ENCODE measurements at regions not wholly inside any gene's neighbourhood (a gene's known extent, or its start where the extent isn't known, plus 50 kb on each side); places are given as distances from the start of the nearest gene placed in this dataset.

- Histone ChIP-seq H3K4me2 (ENCODE audit: low read depth, low read length) (no peak overlapping the region), H3K4me1 (ENCODE audit: insufficient read depth, low read length) (no peaks in the 10 kb centered on the region), H3K36me3 (replicated peaks in 1 of 2; ENCODE audit: control insufficient read depth in 1 of 2, insufficient read depth in 2 of 2, low read length in 2 of 2) (no peaks in the 10 kb centered on the region), H3K79me2 (ENCODE audit: insufficient read depth, low read length) (no peaks in the 10 kb centered on the region), H3K4me3 (replicated peaks in 1 of 3; ENCODE audit: insufficient read depth in 1 of 3, low read depth in 2 of 3, low read length in 3 of 3) (no peak overlapping the region), H2AFZ (ENCODE audit: low read length) (no peak overlapping the region), H4K20me1 (ENCODE audit: insufficient read depth, low read length) (no peaks in the 10 kb centered on the region), H3K27me3 (ENCODE audit: control insufficient read depth in 1 of 2, insufficient read depth in 2 of 2, low read length in 2 of 2) (no peaks in the 10 kb centered on the region), H3K27ac (ENCODE audit: extremely low read length, insufficient read depth, low read length) (no peak overlapping the region), H3K9me3 (ENCODE audit: low read length) (peaks cover 93% of the 10 kb centered on the region), H3K9ac (ENCODE audit: insufficient read depth, low read depth, low read length) (no peak overlapping the region)
- FAIRE-seq (no peak), DNase-seq (ENCODE audit: low spot score) (no peak), ATAC-seq (no peak)
- TF ChIP-seq MBD4 (IDR thresholded peaks at IDR 0.05; ENCODE audit: borderline replicate concordance, low read length) (no peak), ZNF577 (CRISPR knock-in tag; IDR thresholded peaks at IDR 0.05; ENCODE audit: borderline replicate concordance, low read depth) (no peak), HMG20A (CRISPR knock-in tag; IDR thresholded peaks at IDR 0.05; ENCODE audit: borderline replicate concordance) (no peak), NBN (conservative IDR thresholded peaks at IDR 0.05) (no peak), SRF (IDR thresholded peaks at IDR 0.05; ENCODE audit: low read depth, low read length) (no peak), MAFF (IDR thresholded peaks at IDR 0.05; ENCODE audit: low read depth, low read length) (no peak)
- TF ChIP-seq, protein P1, sequence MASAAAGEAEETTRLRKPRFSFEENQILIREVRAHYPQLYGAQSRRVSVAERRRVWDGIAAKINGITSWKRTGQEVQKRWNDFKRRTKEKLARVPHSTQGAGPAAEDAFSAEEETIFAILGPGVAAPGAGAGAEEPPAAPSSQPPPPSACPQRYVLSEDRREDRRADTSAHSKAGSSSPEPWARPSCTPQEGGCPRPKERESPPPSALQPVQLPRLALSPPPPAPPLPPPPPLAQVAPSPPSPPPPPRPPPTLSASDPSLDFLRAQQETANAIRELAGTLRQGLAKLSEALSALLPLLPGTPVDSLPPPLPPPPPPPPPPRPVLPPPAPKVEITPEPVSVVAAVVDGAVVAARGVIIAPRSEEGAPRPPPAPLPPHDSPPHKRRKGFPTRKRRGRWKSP (CRISPR knock-in tag; IDR thresholded peaks at IDR 0.05): no peak
- TF ChIP-seq, protein P2, sequence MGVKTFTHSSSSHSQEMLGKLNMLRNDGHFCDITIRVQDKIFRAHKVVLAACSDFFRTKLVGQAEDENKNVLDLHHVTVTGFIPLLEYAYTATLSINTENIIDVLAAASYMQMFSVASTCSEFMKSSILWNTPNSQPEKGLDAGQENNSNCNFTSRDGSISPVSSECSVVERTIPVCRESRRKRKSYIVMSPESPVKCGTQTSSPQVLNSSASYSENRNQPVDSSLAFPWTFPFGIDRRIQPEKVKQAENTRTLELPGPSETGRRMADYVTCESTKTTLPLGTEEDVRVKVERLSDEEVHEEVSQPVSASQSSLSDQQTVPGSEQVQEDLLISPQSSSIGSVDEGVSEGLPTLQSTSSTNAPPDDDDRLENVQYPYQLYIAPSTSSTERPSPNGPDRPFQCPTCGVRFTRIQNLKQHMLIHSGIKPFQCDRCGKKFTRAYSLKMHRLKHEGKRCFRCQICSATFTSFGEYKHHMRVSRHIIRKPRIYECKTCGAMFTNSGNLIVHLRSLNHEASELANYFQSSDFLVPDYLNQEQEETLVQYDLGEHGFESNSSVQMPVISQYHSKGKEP (CRISPR knock-in tag; IDR thresholded peaks at IDR 0.05): no peak
- TF ChIP-seq, protein P3, sequence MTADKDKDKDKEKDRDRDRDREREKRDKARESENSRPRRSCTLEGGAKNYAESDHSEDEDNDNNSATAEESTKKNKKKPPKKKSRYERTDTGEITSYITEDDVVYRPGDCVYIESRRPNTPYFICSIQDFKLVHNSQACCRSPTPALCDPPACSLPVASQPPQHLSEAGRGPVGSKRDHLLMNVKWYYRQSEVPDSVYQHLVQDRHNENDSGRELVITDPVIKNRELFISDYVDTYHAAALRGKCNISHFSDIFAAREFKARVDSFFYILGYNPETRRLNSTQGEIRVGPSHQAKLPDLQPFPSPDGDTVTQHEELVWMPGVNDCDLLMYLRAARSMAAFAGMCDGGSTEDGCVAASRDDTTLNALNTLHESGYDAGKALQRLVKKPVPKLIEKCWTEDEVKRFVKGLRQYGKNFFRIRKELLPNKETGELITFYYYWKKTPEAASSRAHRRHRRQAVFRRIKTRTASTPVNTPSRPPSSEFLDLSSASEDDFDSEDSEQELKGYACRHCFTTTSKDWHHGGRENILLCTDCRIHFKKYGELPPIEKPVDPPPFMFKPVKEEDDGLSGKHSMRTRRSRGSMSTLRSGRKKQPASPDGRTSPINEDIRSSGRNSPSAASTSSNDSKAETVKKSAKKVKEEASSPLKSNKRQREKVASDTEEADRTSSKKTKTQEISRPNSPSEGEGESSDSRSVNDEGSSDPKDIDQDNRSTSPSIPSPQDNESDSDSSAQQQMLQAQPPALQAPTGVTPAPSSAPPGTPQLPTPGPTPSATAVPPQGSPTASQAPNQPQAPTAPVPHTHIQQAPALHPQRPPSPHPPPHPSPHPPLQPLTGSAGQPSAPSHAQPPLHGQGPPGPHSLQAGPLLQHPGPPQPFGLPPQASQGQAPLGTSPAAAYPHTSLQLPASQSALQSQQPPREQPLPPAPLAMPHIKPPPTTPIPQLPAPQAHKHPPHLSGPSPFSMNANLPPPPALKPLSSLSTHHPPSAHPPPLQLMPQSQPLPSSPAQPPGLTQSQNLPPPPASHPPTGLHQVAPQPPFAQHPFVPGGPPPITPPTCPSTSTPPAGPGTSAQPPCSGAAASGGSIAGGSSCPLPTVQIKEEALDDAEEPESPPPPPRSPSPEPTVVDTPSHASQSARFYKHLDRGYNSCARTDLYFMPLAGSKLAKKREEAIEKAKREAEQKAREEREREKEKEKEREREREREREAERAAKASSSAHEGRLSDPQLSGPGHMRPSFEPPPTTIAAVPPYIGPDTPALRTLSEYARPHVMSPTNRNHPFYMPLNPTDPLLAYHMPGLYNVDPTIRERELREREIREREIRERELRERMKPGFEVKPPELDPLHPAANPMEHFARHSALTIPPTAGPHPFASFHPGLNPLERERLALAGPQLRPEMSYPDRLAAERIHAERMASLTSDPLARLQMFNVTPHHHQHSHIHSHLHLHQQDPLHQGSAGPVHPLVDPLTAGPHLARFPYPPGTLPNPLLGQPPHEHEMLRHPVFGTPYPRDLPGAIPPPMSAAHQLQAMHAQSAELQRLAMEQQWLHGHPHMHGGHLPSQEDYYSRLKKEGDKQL (CRISPR knock-in tag; IDR thresholded peaks at IDR 0.05; ENCODE audit: low read depth): no peak
- BruUV-seq (replicated peaks): no TSS peak
- intact Hi-C loops (cut with micrococcal nuclease; ENCODE audit: unreplicated experiment) (no loop called here), in situ Hi-C loops (cut with HindIII; ENCODE audit: extremely low pct_ligation_motif_present, low pct_unique_long_range_greater_than_20kb) (no loop called here)
- ChIA-PET POLR2A (no interaction called here), CTCF (ENCODE audit: low intra/inter-chr PET ratio, low total read pairs) (no interaction called here)
- 8% methylated on average over 6 of the region's 6 CpGs for WGBS (ENCODE audit: low lambda C conversion rate)
These were observed 863.9 kb downstream of the BCL11B start for GRCh38 chr14:98408024-98408555.

All from HepG2 (cell line).